ENCODE measurements at regions not wholly inside any gene's neighbourhood (a gene's known extent, or its start where the extent isn't known, plus 50 kb on each side); places are given as distances from the start of the nearest gene placed in this dataset.

DNA sequence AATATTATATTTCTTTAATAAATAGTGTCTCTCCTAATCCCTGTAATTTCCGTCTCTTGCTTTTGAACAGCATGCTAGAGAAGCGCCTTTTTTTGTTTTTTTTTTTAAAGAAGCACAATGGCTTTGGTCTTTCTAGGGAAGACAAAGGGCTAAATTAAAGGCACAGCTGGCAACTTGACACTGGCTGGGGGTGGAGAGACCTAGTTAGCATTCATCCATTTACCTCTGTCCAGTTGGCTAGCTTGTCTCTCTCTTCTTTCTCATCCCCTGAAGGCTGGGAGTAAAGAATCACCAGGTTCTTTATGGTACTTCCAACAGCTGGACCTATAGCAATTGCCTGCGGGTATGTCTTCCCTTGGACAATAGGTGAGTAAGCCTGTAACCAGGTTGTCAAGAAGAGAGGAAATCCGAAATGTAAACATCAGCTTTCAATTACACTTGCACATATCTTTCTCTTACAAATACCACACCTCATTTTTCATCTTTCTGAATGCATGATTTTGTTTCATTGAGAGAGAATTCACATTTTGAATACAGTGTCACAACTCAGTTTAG is 178.4 kb upstream of the GPR101 start:
- TF ChIP-seq POLR2AphosphoS5 (IDR thresholded peaks at IDR 0.05; ENCODE audit: low read depth, low read length) (no peak), SMC3 (IDR thresholded peaks at IDR 0.05; ENCODE audit: low read depth, low read length) (no peak), TEAD4 (IDR thresholded peaks at IDR 0.05; ENCODE audit: borderline replicate concordance, insufficient read depth) (no peak), RFX5 (IDR thresholded peaks at IDR 0.05; ENCODE audit: low read length) (no peak), GABPA (IDR thresholded peaks at IDR 0.05; ENCODE audit: low read depth) (no peak), JUND (IDR thresholded peaks at IDR 0.05) (no peak)
- TF ChIP-seq, protein P1, sequence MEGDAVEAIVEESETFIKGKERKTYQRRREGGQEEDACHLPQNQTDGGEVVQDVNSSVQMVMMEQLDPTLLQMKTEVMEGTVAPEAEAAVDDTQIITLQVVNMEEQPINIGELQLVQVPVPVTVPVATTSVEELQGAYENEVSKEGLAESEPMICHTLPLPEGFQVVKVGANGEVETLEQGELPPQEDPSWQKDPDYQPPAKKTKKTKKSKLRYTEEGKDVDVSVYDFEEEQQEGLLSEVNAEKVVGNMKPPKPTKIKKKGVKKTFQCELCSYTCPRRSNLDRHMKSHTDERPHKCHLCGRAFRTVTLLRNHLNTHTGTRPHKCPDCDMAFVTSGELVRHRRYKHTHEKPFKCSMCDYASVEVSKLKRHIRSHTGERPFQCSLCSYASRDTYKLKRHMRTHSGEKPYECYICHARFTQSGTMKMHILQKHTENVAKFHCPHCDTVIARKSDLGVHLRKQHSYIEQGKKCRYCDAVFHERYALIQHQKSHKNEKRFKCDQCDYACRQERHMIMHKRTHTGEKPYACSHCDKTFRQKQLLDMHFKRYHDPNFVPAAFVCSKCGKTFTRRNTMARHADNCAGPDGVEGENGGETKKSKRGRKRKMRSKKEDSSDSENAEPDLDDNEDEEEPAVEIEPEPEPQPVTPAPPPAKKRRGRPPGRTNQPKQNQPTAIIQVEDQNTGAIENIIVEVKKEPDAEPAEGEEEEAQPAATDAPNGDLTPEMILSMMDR (IDR thresholded peaks at IDR 0.05): no peak

Measured in SK-N-SH (cell line).